IMR-90 (cell line): ENCODE measurements at regions not wholly inside any gene's neighbourhood (a gene's known extent, or its start where the extent isn't known, plus 50 kb on each side); places are given as distances from the start of the nearest gene placed in this dataset.

ENCODE experiments used
- ATAC-seq: fragments of 200-7000 bp; cut with Tn5 transposase; 2 replicates; pipeline ENCODE4 v1.9.1; 2020; ENCODE audit warnings: low read depth, mild to moderate bottlenecking, moderate library complexity
- BruUV-seq: library from RNA; stranded (reverse); fragments of 400-500 nt; replicated peaks from 2 replicates; lab custom pipeline; 2021; lab: Mats Ljungman, UMichigan
- CTCF ChIA-PET: fragments of 300-600 bp; formaldehyde crosslinking; extraction: SDS; loops from one replicate; lab custom pipeline; 2021; ENCODE audit warnings: antibody characterized with exemption; lab: Yijun Ruan, JAX
- POLR2A ChIA-PET: fragments of 300-600 bp; sonication (Branson Sonifier 250); formaldehyde crosslinking; loops from one replicate; lab custom pipeline; 2022; ENCODE audit warnings: antibody characterized with exemption; ENCODE audit not compliant: unreplicated experiment; lab: Charles Lee
- DNase-seq: peaks from one replicate; pipeline ENCODE4 v3.0.0; 2013
- H2AFZ ChIP-seq: replicated peaks from 2 replicates; pipeline ENCODE3; 2013; ENCODE audit warnings: low read length, mild to moderate bottlenecking; ENCODE audit not compliant: poor library complexity
- H2AK5ac ChIP-seq: 2 replicates; pipeline ENCODE4 v1.6.1; 2013; ENCODE audit warnings: low read depth, low read length, inconsistent platforms
- H2AK9ac ChIP-seq: replicated peaks from 2 replicates; pipeline ENCODE3; 2013; ENCODE audit warnings: mild to moderate bottlenecking, low read depth, low read length, moderate library complexity; ENCODE audit not compliant: poor library complexity
- H2BK120ac ChIP-seq: 2 replicates; pipeline ENCODE4 v1.6.1; 2013; ENCODE audit warnings: low read depth, low read length, inconsistent platforms
- H2BK15ac ChIP-seq: 3 replicates; pipeline ENCODE4 v1.6.1; 2013; ENCODE audit warnings: low read depth, low read length, inconsistent platforms
- H2BK20ac ChIP-seq: 2 replicates; pipeline ENCODE4 v1.6.1; 2013; ENCODE audit warnings: low read depth, mild to moderate bottlenecking, inconsistent platforms, low read length, moderate library complexity
- H2BK5ac ChIP-seq: 2 replicates; pipeline ENCODE4 v1.6.1; 2013; ENCODE audit warnings: mild to moderate bottlenecking, low read depth, low read length, inconsistent platforms; ENCODE audit not compliant: poor library complexity, severe bottlenecking
- H3K14ac ChIP-seq: replicated peaks from 2 replicates; pipeline ENCODE4 v1.6.1; 2013; ENCODE audit warnings: low read depth, low read length, inconsistent platforms
- H3K18ac ChIP-seq: 2 replicates; pipeline ENCODE4 v1.6.1; 2013; ENCODE audit warnings: low read depth, low read length, control low read depth
- H3K23ac ChIP-seq: 2 replicates; pipeline ENCODE4 v1.6.1; 2013; ENCODE audit warnings: low read depth, low read length, inconsistent platforms
- H3K27ac ChIP-seq: 2 replicates; pipeline ENCODE4 v1.5.1; 2013; ENCODE audit warnings: mild to moderate bottlenecking, control low read depth, low read length; ENCODE audit not compliant: insufficient read depth
- H3K27me3 ChIP-seq: 2 replicates; pipeline ENCODE4 v1.6.1; 2013; ENCODE audit warnings: low read length; ENCODE audit not compliant: control insufficient read depth, insufficient read depth
- H3K36me3 ChIP-seq: 2 replicates; pipeline ENCODE4 v1.6.1; 2013; ENCODE audit warnings: low read length, mixed read lengths; ENCODE audit not compliant: control insufficient read depth, insufficient read depth
- H3K4ac ChIP-seq: 2 replicates; pipeline ENCODE4 v1.6.1; 2013; ENCODE audit warnings: low read depth, low read length, inconsistent platforms
- H3K4me1 ChIP-seq: 2 replicates; pipeline ENCODE4 v1.6.1; 2013; ENCODE audit warnings: low read length, mixed read lengths; ENCODE audit not compliant: control insufficient read depth, insufficient read depth
- H3K4me2 ChIP-seq: 2 replicates; pipeline ENCODE4 v1.6.1; 2013; ENCODE audit warnings: low read depth, mild to moderate bottlenecking, control low read depth, low read length, moderate library complexity
- H3K4me3 ChIP-seq: 2 replicates; pipeline ENCODE4 v1.5.1; 2013; ENCODE audit warnings: low read depth, mild to moderate bottlenecking, control low read depth, low read length, moderate library complexity; ENCODE audit not compliant: insufficient read depth
- H3K56ac ChIP-seq: 2 replicates; pipeline ENCODE4 v1.6.1; 2013; ENCODE audit warnings: low read length, inconsistent platforms; ENCODE audit not compliant: insufficient read depth; ENCODE audit errors: extremely low read depth
- H3K79me1 ChIP-seq, 2 experiments: 2 replicates each; pipeline ENCODE4 v1.6.1; 2013; ENCODE audit warnings: low read length in 2 of 2, inconsistent platforms in 1 of 2, low read depth in 1 of 2
- H3K9ac ChIP-seq: 2 replicates; pipeline ENCODE4 v1.6.1; 2013; ENCODE audit warnings: low read depth, low read length, control low read depth
- H3K9me1 ChIP-seq: 2 replicates; pipeline ENCODE4 v1.6.1; 2013; ENCODE audit warnings: low read length, inconsistent platforms; ENCODE audit not compliant: insufficient read depth
- H3K9me3 ChIP-seq: 2 replicates; pipeline ENCODE4 v1.6.1; 2013; ENCODE audit warnings: low read length; ENCODE audit not compliant: control insufficient read depth, insufficient read depth
- H4K20me1 ChIP-seq: 2 replicates; pipeline ENCODE4 v1.6.1; 2013; ENCODE audit warnings: low read length, inconsistent platforms; ENCODE audit not compliant: insufficient read depth
- H4K5ac ChIP-seq: 2 replicates; pipeline ENCODE4 v1.6.1; 2013; ENCODE audit warnings: mild to moderate bottlenecking, low read depth, low read length, control low read depth
- H4K8ac ChIP-seq, 2 experiments: 2 replicates each; pipeline ENCODE4 v1.6.1; 2013; ENCODE audit warnings: low read depth in 2 of 2, low read length in 2 of 2, control low read depth in 1 of 2, inconsistent platforms in 1 of 2
- H4K91ac ChIP-seq: 2 replicates; pipeline ENCODE4 v1.6.1; 2013; ENCODE audit warnings: low read depth, low read length, inconsistent platforms; ENCODE audit not compliant: insufficient read depth
- CHD1 ChIP-seq: IDR thresholded peaks from 2 replicates; pipeline ENCODE4 v1.6.1; 2012; ENCODE audit warnings: low read depth, low read length, improper control_type of control experiment
- MXI1 ChIP-seq: IDR thresholded peaks from 2 replicates; pipeline ENCODE4 v1.6.1; 2012; ENCODE audit warnings: low read depth, mild to moderate bottlenecking, low read length, moderate library complexity, borderline replicate concordance
- dilution Hi-C: fragments of 300-500 bp; cut with HindIII; formaldehyde crosslinking; loops from one replicate; pipeline ENCODE4 v1.14.3; 2018; ENCODE audit warnings: low sequenced_read_pairs; ENCODE audit not compliant: unreplicated experiment
- in situ Hi-C: fragments of 300-500 bp; cut with MboI; formaldehyde crosslinking; loops from 3 replicates; pipeline ENCODE4 v1.14.3; 2019; ENCODE audit warnings: low sequenced_read_pairs, inconsistent platforms, mixed read lengths
- intact Hi-C: fragments of 100-400 bp; cut with micrococcal nuclease; formaldehyde crosslinking; loops from 2 replicates; pipeline ENCODE4 v1.10.0; 2022
- TF ChIP-seq, protein P1 (sequence below): conservative IDR thresholded peaks from 2 replicates; pipeline ENCODE4 v1.5.1; 2012; ENCODE audit warnings: mild to moderate bottlenecking, low read depth, low read length, improper control_type of control experiment
- TF ChIP-seq, protein P2 (sequence below): fragments of 150-350 bp; IDR thresholded peaks from 2 replicates; pipeline ENCODE4 v1.6.1; 2016; ENCODE audit warnings: low read depth, mild to moderate bottlenecking, low read length, moderate library complexity, borderline replicate concordance

DNA sequence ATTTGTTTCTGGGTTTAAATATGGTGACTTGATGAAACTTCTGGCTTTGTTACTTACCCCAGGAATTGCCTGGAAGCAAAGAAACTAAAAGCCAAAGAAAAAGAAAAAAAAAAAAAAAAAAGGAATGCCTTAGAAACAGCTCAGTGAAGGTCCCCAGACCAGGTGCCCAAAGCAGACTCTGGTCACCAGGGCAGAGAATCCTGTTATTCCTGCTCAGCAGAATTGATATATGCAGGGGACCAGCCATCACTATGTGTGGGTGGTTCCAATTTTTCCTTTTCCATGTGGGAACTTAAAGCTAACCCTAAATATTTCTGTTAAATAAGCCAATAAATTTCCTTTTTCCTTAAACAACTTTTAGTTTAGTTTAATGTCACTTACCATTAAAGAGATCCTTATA lies 100.8 kb upstream of the TPRG1 start:
- Histone ChIP-seq H2BK20ac (no peak overlapping the region), H3K23ac (no peak overlapping the region), H2BK120ac (no peak overlapping the region), H3K4me2 (no peak overlapping the region), H3K27me3 (no peaks in the 10 kb centered on the region), H3K4me1 (no peaks in the 10 kb centered on the region), H4K5ac (no peak overlapping the region), H3K18ac (no peak overlapping the region), H3K9ac (no peak overlapping the region), H2AK5ac (no peak overlapping the region), H2BK15ac (no peak overlapping the region), H3K14ac (no peak overlapping the region), H3K36me3 (no peaks in the 10 kb centered on the region), H3K79me1 (no peaks in the 10 kb centered on the region), H3K9me3 (no peaks in the 10 kb centered on the region), H2AFZ (no peak overlapping the region), H4K20me1 (no peaks in the 10 kb centered on the region), H3K4ac (no peak overlapping the region), H3K9me1 (no peaks in the 10 kb centered on the region), H3K56ac (no peak overlapping the region), H3K4me3 (no peak overlapping the region), H2AK9ac (no peak overlapping the region), H4K91ac (no peak overlapping the region), H2BK5ac (no peak overlapping the region), H4K8ac (no peak overlapping the region), H3K27ac (no peak overlapping the region)
- no TSS peak for BruUV-seq
- dilution Hi-C loops (no loop called here), in situ Hi-C loops (no loop called here), intact Hi-C loops (no loop called here)
- no peak for DNase-seq
- ChIA-PET CTCF (interaction anchor here (1.3 kb wide), 1 partner anchor 13 kb away, joined by 3 read pairs; no protein-coding TSS in a partner anchor), POLR2A (no interaction called here)
- no peak for ATAC-seq
- TF ChIP-seq, protein P1, sequence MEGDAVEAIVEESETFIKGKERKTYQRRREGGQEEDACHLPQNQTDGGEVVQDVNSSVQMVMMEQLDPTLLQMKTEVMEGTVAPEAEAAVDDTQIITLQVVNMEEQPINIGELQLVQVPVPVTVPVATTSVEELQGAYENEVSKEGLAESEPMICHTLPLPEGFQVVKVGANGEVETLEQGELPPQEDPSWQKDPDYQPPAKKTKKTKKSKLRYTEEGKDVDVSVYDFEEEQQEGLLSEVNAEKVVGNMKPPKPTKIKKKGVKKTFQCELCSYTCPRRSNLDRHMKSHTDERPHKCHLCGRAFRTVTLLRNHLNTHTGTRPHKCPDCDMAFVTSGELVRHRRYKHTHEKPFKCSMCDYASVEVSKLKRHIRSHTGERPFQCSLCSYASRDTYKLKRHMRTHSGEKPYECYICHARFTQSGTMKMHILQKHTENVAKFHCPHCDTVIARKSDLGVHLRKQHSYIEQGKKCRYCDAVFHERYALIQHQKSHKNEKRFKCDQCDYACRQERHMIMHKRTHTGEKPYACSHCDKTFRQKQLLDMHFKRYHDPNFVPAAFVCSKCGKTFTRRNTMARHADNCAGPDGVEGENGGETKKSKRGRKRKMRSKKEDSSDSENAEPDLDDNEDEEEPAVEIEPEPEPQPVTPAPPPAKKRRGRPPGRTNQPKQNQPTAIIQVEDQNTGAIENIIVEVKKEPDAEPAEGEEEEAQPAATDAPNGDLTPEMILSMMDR: no peak
- TF ChIP-seq, protein P2, sequence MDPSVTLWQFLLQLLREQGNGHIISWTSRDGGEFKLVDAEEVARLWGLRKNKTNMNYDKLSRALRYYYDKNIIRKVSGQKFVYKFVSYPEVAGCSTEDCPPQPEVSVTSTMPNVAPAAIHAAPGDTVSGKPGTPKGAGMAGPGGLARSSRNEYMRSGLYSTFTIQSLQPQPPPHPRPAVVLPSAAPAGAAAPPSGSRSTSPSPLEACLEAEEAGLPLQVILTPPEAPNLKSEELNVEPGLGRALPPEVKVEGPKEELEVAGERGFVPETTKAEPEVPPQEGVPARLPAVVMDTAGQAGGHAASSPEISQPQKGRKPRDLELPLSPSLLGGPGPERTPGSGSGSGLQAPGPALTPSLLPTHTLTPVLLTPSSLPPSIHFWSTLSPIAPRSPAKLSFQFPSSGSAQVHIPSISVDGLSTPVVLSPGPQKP: no peak
- TF ChIP-seq CHD1 (no peak), MXI1 (no peak)
